GM19395 (cell line): ENCODE measurements at regions not wholly inside any gene's neighbourhood (a gene's known extent, or its start where the extent isn't known, plus 50 kb on each side); places are given as distances from the start of the nearest gene placed in this dataset.

Experiments used
- ATAC-seq: cut with Tn5 transposase; IDR thresholded peaks from one replicate; pipeline ENCODE4 v1.9.1; 2021; ENCODE audit warnings: mild to moderate bottlenecking, moderate library complexity; ENCODE audit not compliant: unreplicated experiment

DNA sequence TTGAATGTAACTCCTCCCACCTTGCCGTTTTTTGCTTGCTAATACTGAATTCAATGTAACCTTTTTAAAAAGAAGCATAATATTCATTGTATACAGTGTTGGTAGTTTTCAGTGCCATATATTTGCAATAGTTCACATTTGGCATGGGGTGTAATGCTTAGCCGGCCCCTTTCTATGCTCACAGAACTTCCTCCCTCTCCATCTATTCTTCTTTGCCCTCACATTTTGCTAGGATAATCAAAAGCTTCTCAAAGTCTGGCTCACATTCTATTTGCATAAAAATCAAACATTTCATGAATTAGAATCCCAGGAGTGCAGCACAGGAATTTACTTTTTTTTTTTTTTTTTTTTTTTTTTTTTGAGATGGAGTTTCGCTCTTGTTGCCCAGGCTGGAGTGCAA lies 226.3 kb upstream of the MPDZ start:
- no peak for ATAC-seq

DNA sequence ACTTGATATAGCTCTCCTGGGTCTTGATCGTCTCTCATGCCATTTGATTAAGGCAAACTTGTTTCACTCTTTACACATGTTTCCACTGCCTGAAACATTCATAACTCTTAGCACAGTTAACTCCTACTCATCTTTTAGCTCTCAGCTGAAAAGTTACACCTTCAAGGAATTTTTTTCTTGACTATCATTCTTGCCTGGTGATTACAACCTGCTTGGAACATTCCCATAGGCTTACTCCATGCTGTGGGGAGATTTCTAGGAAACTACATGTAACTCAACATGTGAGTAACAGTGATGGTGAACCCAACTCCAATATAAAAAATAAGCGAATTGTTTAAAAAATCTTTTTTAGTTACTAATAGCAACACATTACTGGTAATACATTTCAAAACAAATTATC lies 224.1 kb upstream of the MPDZ start:
- ATAC-seq, result no peak

GRCh38 chr9:13502484-13502883 lies 223.0 kb upstream of the MPDZ start:
- ATAC-seq, result no peak

DNA sequence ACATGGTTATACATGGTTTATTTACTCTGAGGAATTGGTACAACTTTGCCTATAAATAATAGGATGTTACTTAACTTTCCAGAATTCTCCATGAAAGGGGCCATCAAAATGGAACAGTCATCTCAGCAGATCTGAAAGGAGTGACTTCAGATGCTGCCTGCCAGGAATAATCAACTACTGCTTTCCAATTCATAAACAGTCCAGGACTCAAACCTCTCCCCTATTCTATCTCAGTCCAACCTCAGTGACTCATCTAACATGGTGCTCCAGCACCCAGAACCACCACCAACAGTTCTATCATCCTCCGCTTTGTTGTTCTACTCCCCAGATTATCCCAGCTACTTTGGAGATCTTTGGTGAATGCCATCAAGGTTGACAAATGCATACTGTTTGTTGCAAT lies 221.5 kb upstream of the MPDZ start:
- ATAC-seq, result no peak

GRCh38 chr9:13500034-13500433 lies 220.5 kb upstream of the MPDZ start:
- no peak for ATAC-seq

GRCh38 chr9:13493697-13494096 lies 214.2 kb upstream of the MPDZ start:
- no peak for ATAC-seq

- ATAC-seq, result no peak
Measured at GRCh38 chr9:13491493-13492424, 212.3 kb upstream of the MPDZ start.

DNA sequence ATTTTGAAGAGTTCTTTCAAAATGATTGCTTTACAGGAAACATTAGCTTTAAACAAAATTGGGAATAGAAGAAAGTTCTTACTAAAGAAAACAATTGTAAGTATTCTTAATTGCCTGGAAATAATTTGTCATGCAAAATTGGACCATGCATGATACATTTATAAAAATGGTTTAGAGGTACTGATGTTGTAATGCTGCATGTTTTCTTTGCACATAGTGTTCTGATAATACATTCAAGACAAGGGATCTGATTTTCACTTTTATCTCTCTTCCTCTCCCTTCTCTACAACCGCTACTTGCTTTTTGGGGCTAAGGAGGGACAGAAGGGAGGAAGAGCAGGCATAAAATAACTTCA lies 211.6 kb upstream of the MPDZ start:
- ATAC-seq, result no peak

DNA sequence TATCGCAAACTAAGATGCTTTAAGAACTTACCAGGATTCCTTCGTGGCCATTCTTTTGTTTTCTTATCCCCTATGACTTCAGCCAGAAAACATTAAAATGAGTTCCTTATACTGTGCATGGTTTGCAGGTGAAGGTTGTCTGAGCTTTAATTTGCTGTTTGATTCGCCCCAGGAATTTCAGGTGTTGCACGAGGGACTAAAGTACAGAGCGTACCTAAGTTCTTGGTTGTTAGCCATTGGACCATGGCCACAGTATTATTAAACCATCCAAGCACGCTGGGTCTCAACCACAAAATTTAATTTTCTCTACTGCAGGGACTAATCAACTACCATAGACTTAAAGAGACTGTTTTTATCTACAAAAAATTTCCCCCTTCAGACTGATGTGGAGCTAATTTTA lies 208.4 kb upstream of the MPDZ start:
- ATAC-seq, result no peak

DNA sequence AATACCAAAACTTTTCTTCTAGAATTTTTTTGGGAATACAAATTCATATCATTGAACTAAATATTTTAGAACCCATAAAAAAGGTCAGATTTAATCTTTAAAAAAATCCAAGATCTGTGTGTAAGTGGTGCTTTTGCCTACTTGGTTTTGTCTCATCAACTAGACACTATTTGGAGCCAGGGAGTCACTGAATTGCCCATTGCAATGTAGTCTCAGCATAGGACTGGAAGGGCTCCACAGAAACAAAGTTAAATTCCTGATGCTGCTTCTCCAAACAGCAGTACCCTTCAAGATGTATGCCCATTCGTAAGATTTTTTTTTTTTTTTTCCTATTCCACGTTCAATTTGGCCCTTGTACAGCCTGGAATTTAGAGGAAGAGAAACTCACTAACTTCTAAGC lies 208.0 kb upstream of the MPDZ start:
- ATAC-seq, result no peak

GRCh38 chr9:13487071-13487470 lies 207.6 kb upstream of the MPDZ start:
- no peak for ATAC-seq

- ATAC-seq, result no peak
Measured at GRCh38 chr9:13485068-13485596, 205.6 kb upstream of the MPDZ start.

GRCh38 chr9:13484186-13484585 lies 204.7 kb upstream of the MPDZ start:
- ATAC-seq, result no peak

DNA sequence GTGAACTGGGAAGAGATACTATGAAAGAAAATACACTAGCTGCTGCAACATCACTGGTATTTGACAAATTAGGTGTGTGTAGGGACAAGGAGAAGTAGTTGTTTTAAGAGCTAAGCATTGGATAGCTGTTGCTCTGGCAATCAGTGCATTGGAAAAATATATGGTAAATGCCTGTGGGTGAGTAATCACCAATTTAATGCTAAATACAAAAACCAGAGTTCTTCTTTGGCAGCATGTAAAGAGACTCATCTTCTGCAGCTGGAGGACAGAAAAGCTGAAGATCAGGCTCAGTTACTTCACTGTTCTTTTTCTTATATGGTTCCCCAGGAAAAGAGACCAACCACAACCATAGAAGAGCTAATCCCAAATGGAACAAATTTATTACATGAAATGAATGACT lies 201.8 kb upstream of the MPDZ start:
- no peak for ATAC-seq

GRCh38 chr9:13480693-13481092 lies 201.2 kb upstream of the MPDZ start:
- no peak for ATAC-seq

DNA sequence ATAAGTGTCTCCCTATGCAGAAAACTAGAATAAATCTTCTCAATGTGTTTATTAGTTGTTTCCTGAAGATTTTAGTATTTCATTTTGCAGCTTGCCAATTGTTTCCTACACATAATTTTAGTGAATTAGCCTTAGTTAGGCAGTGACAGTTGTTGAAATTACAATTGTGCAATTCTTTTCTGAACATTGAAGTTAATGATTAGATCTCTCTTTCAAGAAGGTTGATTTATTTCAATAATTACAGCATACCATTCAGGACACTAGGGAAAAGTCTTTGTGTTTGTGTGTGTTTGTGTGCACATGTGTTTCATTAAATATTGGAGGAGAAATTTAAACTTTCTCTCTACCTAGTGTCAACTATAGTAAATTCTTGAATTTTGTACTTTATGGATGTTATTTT lies 199.6 kb upstream of the MPDZ start:
- ATAC-seq, result no peak

DNA sequence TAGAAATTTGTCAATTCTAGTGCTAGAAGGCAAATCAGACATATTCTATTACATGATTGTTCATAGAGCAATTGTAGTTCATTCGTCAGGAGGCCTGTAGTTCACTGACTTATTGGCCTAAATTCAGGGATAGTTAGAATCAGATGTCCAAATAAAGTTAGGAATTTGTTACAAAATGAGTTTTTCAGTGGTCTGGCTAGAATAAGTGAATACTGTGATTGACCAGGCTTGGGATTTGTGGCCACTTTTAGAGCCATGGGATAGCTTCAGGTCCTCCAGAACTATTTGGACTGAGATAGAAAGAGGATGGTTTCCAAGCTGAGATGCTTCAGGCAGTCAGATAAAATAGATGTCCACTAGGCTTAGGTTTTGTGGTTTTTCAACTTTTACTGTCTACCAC lies 199.1 kb upstream of the MPDZ start:
- no peak for ATAC-seq

- no peak for ATAC-seq
Measured at GRCh38 chr9:13478160-13478559, 198.7 kb upstream of the MPDZ start.

- no peak for ATAC-seq
Measured at GRCh38 chr9:13470836-13471235, 191.3 kb upstream of the MPDZ start.

DNA sequence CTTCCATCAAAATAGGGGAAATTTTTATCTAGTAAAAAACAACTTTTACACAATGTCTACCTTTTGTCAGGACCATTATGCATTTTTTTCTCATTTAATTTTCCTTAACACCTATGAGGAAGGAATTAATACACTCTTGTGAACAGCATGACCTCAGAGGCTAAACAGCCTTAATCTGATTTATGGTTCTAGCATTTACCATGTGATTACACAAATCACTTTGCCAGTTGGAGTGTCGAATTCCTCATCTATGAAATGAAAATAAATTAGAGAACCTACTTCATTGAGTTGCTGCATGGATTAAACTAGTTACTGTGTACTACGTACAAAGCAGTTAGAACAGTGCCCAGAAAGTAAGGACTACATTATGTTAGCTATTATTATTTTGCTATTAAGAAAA lies 187.7 kb upstream of the MPDZ start:
- no peak for ATAC-seq

DNA sequence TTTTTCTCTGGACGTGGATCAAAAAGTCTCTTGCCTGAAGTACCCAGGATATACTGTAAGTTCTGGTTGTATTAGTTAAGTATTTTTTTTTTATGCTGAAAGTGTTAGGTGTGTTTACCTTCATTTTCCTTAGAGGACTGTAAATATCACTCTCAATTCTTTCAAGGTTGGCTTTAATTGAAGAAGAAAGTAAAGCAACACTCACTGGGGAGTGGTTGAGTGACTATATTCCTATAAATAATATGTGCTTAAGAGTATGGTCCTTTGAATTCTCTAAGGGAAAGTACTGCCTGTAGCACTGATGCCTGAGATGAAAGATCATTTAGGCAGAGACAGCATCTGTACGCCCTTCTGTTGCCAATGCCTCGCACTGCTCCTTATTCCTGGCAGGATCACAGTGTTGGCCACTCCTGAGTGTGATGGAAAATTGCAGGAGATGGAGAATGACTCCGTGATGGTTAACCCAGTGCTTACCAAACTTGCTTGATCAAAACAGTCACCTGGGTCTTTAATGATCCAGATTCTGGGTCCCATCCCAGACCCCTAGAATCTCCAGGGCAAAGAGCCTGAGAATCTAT lies 182.0 kb upstream of the MPDZ start:
- ATAC-seq, result no peak

- no peak for ATAC-seq
Measured at GRCh38 chr9:13459071-13459470, 179.6 kb upstream of the MPDZ start.
